LNCaP clone FGC (cell line): ENCODE measurements at regions not wholly inside any gene's neighbourhood (a gene's known extent, or its start where the extent isn't known, plus 50 kb on each side); places are given as distances from the start of the nearest gene placed in this dataset.

ENCODE experiments used
- DNase-seq: peaks from one replicate; pipeline ENCODE4 v3.0.0-alpha.2; 2011; ENCODE audit warnings: low read depth
- H3K4me3 ChIP-seq: 2 replicates; pipeline ENCODE4 v1.5.1; 2011; ENCODE audit warnings: mild to moderate bottlenecking, low read depth, low read length, control low read depth
- CTCF ChIP-seq: IDR thresholded peaks from 2 replicates; pipeline ENCODE4 v1.5.1; 2012; ENCODE audit warnings: mild to moderate bottlenecking; ENCODE audit not compliant: control insufficient read depth, insufficient read depth; ENCODE audit errors: extremely low read depth

GRCh38 chr1:83670909-83671565, 327.9 kb downstream of the TTLL7 start:
- DNase-seq = no peak
- TF ChIP-seq CTCF = no peak
- H3K4me3 ChIP-seq = no peak overlapping the region

GRCh38 chr1:83641796-83642443, 357.0 kb downstream of the TTLL7 start:
- TF ChIP-seq CTCF = no peak
- no peak overlapping the region for H3K4me3 ChIP-seq
- DNase-seq = no peak

GRCh38 chr1:83641206-83641658, 357.7 kb downstream of the TTLL7 start:
- DNase-seq = no peak

GRCh38 chr1:83639785-83640184, 359.1 kb downstream of the TTLL7 start:
- no peak for TF ChIP-seq CTCF
- H3K4me3 ChIP-seq = no peak overlapping the region
- no peak for DNase-seq

More at GRCh38 chr1:83641206-83641658, 357.7 kb downstream of the TTLL7 start:
- TF ChIP-seq CTCF = no peak
- no peak overlapping the region for H3K4me3 ChIP-seq

GRCh38 chr1:83637586-83637985, 361.3 kb downstream of the TTLL7 start:
- no peak for TF ChIP-seq CTCF
- H3K4me3 ChIP-seq = no peak overlapping the region
- no peak for DNase-seq

GRCh38 chr1:83637009-83637408, 361.9 kb downstream of the TTLL7 start:
- DNase-seq = no peak
- no peak for TF ChIP-seq CTCF
- no peak overlapping the region for H3K4me3 ChIP-seq

- DNase-seq = no peak
- no peak overlapping the region for H3K4me3 ChIP-seq
- TF ChIP-seq CTCF = no peak
These were observed 366.0 kb downstream of the TTLL7 start for GRCh38 chr1:83632906-83633305.
